SIG-M5 treated with dmso at 0.1 percent for 504 hours (cell line): ENCODE measurements at regions not wholly inside any gene's neighbourhood (a gene's known extent, or its start where the extent isn't known, plus 50 kb on each side); places are given as distances from the start of the nearest gene placed in this dataset.

Experiments used
- DNase-seq: peaks from one replicate; lab custom pipeline; 2025; ENCODE audit not compliant: unreplicated experiment; lab: John Stamatoyannopoulos, UW

- DNase-seq = no peak
Measured at GRCh38 chr2:9085353-9085752, 81.9 kb upstream of the MBOAT2 start.

GRCh38 chr2:9083287-9083686 is 79.8 kb upstream of the MBOAT2 start:
- DNase-seq = no peak

GRCh38 chr2:9082158-9082557 is 78.7 kb upstream of the MBOAT2 start:
- no peak for DNase-seq

GRCh38 chr2:9081750-9082149 is 78.3 kb upstream of the MBOAT2 start:
- DNase-seq = no peak

GRCh38 chr2:9078405-9078804 is 74.9 kb upstream of the MBOAT2 start:
- DNase-seq = no peak

- DNase-seq = no peak
Measured at GRCh38 chr2:9077691-9078090, 74.2 kb upstream of the MBOAT2 start.

- DNase-seq = no peak
Measured at GRCh38 chr2:9076755-9077154, 73.3 kb upstream of the MBOAT2 start.

GRCh38 chr2:9076210-9076609 is 72.7 kb upstream of the MBOAT2 start:
- no peak for DNase-seq

GRCh38 chr2:9074930-9075329 is 71.4 kb upstream of the MBOAT2 start:
- DNase-seq = no peak

GRCh38 chr2:9071584-9072124 is 68.2 kb upstream of the MBOAT2 start:
- no peak for DNase-seq

- DNase-seq = peak; percentile 12
Measured at GRCh38 chr2:9071032-9071431, 67.5 kb upstream of the MBOAT2 start.

- no peak for DNase-seq
Measured at GRCh38 chr2:9069543-9069942, 66.1 kb upstream of the MBOAT2 start.

- DNase-seq = no peak
Measured at GRCh38 chr2:9065901-9066300, 62.4 kb upstream of the MBOAT2 start.

- no peak for DNase-seq
Measured at GRCh38 chr2:9063023-9063606, 59.6 kb upstream of the MBOAT2 start.

- DNase-seq = no peak
Measured at GRCh38 chr2:9060819-9061218, 57.3 kb upstream of the MBOAT2 start.

GRCh38 chr2:9057939-9058761 is 54.7 kb upstream of the MBOAT2 start:
- no peak for DNase-seq

GRCh38 chr2:9055471-9055870 is 52.0 kb upstream of the MBOAT2 start:
- no peak for DNase-seq

GRCh38 chr2:9053534-9053931 is 50.0 kb upstream of the MBOAT2 start:
- no peak for DNase-seq
